ENCODE measurements at regions not wholly inside any gene's neighbourhood (a gene's known extent, or its start where the extent isn't known, plus 50 kb on each side); places are given as distances from the start of the nearest gene placed in this dataset.

DNA sequence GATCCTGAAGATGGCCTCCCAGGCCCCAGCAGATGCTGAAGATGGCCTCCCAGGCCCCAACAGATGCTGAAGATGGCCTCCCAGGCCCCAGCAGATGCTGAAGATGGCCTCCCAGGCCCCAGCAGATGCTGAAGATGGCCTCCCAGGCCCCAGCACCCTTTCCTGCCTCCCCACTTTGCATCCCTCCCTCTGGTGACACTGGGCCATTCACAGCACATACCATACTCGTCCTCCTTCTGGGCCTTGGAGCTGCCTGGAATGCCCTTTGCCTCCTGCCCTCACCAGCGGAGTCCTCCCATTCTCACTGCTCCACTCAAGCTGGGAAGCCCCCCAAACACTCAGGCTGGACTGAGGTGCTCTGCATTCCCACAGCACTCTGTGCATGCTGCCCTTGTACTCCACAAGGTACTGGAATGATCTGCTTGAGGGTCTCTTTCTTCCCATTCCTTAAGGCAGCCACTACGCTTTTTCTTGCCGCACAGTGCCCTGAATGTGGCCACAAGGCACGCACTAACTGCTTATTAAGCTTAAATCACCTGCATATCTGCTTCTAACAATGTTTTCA lies 550.0 kb downstream of the BNC2 start:
- ATAC-seq, result no peak
- H3K4me1 ChIP-seq (ENCODE audit: low read depth), result no peaks in the 10 kb centered on the region
- no peak overlapping the region for H3K4me3 ChIP-seq
- no peak for DNase-seq
- no peaks in the 10 kb centered on the region for H3K9me3 ChIP-seq
- intact Hi-C loops (cut with DNase I, micrococcal nuclease), result no loop called here
- no peaks in the 10 kb centered on the region for H3K36me3 ChIP-seq (ENCODE audit: low read depth)
- TF ChIP-seq, protein P1, sequence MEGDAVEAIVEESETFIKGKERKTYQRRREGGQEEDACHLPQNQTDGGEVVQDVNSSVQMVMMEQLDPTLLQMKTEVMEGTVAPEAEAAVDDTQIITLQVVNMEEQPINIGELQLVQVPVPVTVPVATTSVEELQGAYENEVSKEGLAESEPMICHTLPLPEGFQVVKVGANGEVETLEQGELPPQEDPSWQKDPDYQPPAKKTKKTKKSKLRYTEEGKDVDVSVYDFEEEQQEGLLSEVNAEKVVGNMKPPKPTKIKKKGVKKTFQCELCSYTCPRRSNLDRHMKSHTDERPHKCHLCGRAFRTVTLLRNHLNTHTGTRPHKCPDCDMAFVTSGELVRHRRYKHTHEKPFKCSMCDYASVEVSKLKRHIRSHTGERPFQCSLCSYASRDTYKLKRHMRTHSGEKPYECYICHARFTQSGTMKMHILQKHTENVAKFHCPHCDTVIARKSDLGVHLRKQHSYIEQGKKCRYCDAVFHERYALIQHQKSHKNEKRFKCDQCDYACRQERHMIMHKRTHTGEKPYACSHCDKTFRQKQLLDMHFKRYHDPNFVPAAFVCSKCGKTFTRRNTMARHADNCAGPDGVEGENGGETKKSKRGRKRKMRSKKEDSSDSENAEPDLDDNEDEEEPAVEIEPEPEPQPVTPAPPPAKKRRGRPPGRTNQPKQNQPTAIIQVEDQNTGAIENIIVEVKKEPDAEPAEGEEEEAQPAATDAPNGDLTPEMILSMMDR (IDR thresholded peaks at IDR 0.05), result no peak

GRCh38 chr9:16321461-16322119 lies 548.9 kb downstream of the BNC2 start:
- Histone ChIP-seq H3K9me3 (no peaks in the 10 kb centered on the region), H3K4me3 (no peak overlapping the region), H3K4me1 (ENCODE audit: low read depth) (no peaks in the 10 kb centered on the region), H3K36me3 (ENCODE audit: low read depth) (no peaks in the 10 kb centered on the region)
- TF ChIP-seq, protein P1 (IDR thresholded peaks at IDR 0.05), result no peak
- ATAC-seq, result peak; percentile 55
- DNase-seq, result no peak
- intact Hi-C loops (cut with DNase I, micrococcal nuclease), result no loop called here

DNA sequence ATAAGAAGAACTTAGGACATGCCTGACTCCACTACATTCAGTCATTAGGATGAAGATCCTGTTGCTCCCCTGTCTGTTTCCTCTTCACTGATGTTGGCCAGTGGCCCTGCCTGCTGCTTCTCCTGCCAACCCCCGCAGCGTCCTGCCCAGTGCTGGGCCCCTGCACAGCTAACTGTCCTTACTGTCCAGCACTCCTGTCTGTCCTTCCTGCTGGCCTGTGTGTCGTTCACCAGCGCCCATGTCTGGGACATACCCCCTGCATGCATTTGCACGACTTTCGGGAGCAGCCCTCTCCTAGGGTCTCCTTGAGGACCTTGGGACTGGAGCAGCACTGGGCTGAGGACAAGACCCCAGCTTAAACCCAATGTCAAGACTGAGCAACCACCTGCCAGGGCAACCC lies 547.6 kb downstream of the BNC2 start:
- DNase-seq (no peak), ATAC-seq (no peak)
- TF ChIP-seq, protein P1 (IDR thresholded peaks at IDR 0.05), result no peak
- intact Hi-C loops (cut with DNase I, micrococcal nuclease), result no loop called here
- no peaks in the 10 kb centered on the region for H3K4me1 ChIP-seq (ENCODE audit: low read depth)
- H3K4me3 ChIP-seq, result no peak overlapping the region
- H3K36me3 ChIP-seq (ENCODE audit: low read depth), result no peaks in the 10 kb centered on the region
- H3K9me3 ChIP-seq, result no peaks in the 10 kb centered on the region

DNA sequence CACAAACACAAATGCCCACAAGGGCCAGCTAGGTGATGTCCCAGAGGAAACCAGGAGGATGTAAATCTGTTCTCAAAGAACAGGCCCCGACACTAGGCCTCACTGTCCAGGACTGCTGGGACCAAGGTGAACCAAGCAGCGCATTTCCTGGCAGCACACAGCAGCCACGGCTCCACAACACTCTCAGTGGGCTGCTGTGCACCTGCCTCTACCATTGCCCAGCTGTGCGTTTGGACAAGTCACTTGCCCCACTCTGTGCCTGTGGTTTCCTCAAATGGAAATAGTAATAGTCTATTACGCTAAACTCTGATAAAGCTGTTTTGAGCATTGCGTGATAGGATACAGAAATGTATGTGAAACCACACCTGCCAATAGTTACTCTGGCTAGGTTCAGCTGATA lies 544.5 kb downstream of the BNC2 start:
- no peaks in the 10 kb centered on the region for H3K36me3 ChIP-seq (ENCODE audit: low read depth)
- H3K4me1 ChIP-seq (ENCODE audit: low read depth), result no peaks in the 10 kb centered on the region
- H3K9me3 ChIP-seq, result no peaks in the 10 kb centered on the region
- no peak for ATAC-seq
- TF ChIP-seq, protein P1 (IDR thresholded peaks at IDR 0.05), result no peak
- no peak overlapping the region for H3K4me3 ChIP-seq
- intact Hi-C loops (cut with DNase I, micrococcal nuclease), result no loop called here
- no peak for DNase-seq

GRCh38 chr9:16328349-16328748 lies 542.1 kb downstream of the BNC2 start:
- ATAC-seq (no peak), DNase-seq (no peak)
- H3K4me1 ChIP-seq (ENCODE audit: low read depth), result no peaks in the 10 kb centered on the region
- H3K9me3 ChIP-seq, result no peaks in the 10 kb centered on the region
- H3K36me3 ChIP-seq (ENCODE audit: low read depth), result no peaks in the 10 kb centered on the region
- TF ChIP-seq, protein P1 (IDR thresholded peaks at IDR 0.05), result no peak
- intact Hi-C loops (cut with DNase I, micrococcal nuclease), result no loop called here
- no peak overlapping the region for H3K4me3 ChIP-seq

Data from mucosa of descending colon (tissue), 3 donors.